Glutamatergic neuron (in vitro differentiated cells): ENCODE measurements at regions not wholly inside any gene's neighbourhood (a gene's known extent, or its start where the extent isn't known, plus 50 kb on each side); places are given as distances from the start of the nearest gene placed in this dataset.

Source experiments
- DNase-seq: peaks from one replicate; pipeline ENCODE4 v3.0.0; 2022
- H3K27ac Mint-ChIP-seq: one replicate; pipeline ENCODE4 v1.8.0; 2020; ENCODE audit warnings: mild to moderate bottlenecking, mixed read lengths, inconsistent platforms; ENCODE audit not compliant: unreplicated experiment
- H3K27me3 Mint-ChIP-seq: one replicate; pipeline ENCODE4 v1.8.0; 2020; ENCODE audit warnings: mild to moderate bottlenecking, moderate library complexity, mixed read lengths, inconsistent platforms; ENCODE audit not compliant: unreplicated experiment
- H3K36me3 Mint-ChIP-seq: one replicate; pipeline ENCODE4 v1.8.0; 2020; ENCODE audit warnings: mild to moderate bottlenecking, mixed read lengths, inconsistent platforms; ENCODE audit not compliant: unreplicated experiment
- H3K4me1 Mint-ChIP-seq: one replicate; pipeline ENCODE4 v1.8.0; 2020; ENCODE audit warnings: mild to moderate bottlenecking, low read depth, mixed read lengths, inconsistent platforms; ENCODE audit not compliant: unreplicated experiment
- H3K4me3 Mint-ChIP-seq: one replicate; pipeline ENCODE4 v1.8.0; 2020; ENCODE audit warnings: mild to moderate bottlenecking, mixed read lengths, inconsistent platforms; ENCODE audit not compliant: unreplicated experiment
- H3K9me3 Mint-ChIP-seq: one replicate; pipeline ENCODE4 v1.8.0; 2020; ENCODE audit warnings: mild to moderate bottlenecking, moderate library complexity, mixed read lengths, inconsistent platforms; ENCODE audit not compliant: unreplicated experiment
- CTCF ChIP-seq: fragments of 200-600 bp; sonication (generic); IDR thresholded peaks from one replicate; pipeline ENCODE4 v1.5.0; 2021; ENCODE audit not compliant: partially characterized antibody, unreplicated experiment

- Mint-ChIP-seq H3K4me1 (peaks cover 6% of the 10 kb centered on the region), H3K9me3 (peaks cover 4% of the 10 kb centered on the region), H3K4me3 (no peak overlapping the region), H3K27ac (peak overlapping the region; percentile 73), H3K27me3 (peaks cover 5% of the 10 kb centered on the region), H3K36me3 (no peaks in the 10 kb centered on the region)
- no peak for TF ChIP-seq CTCF
- no peak for DNase-seq
Observed at GRCh38 chr10:130807721-130808120, 503.8 kb downstream of the TCERG1L start.

GRCh38 chr10:130808243-130808642 lies 503.3 kb downstream of the TCERG1L start:
- H3K27me3 Mint-ChIP-seq, result peaks cover 5% of the 10 kb centered on the region
- DNase-seq, result no peak

GRCh38 chr10:130808686-130809085 lies 502.8 kb downstream of the TCERG1L start:
- no peak overlapping the region for H3K27ac Mint-ChIP-seq
- peaks cover 7% of the 10 kb centered on the region for H3K4me1 Mint-ChIP-seq
- H3K4me3 Mint-ChIP-seq, result no peak overlapping the region
- H3K36me3 Mint-ChIP-seq, result no peaks in the 10 kb centered on the region
- H3K27me3 Mint-ChIP-seq, result peaks cover 5% of the 10 kb centered on the region
- no peak for DNase-seq
- peaks cover 4% of the 10 kb centered on the region for H3K9me3 Mint-ChIP-seq
- no peak for TF ChIP-seq CTCF

More at GRCh38 chr10:130808243-130808642, 503.3 kb downstream of the TCERG1L start:
- Mint-ChIP-seq H3K4me3 (no peak overlapping the region), H3K27ac (no peak overlapping the region), H3K36me3 (no peaks in the 10 kb centered on the region), H3K9me3 (peaks cover 4% of the 10 kb centered on the region), H3K4me1 (peaks cover 6% of the 10 kb centered on the region)
- TF ChIP-seq CTCF, result no peak

DNA sequence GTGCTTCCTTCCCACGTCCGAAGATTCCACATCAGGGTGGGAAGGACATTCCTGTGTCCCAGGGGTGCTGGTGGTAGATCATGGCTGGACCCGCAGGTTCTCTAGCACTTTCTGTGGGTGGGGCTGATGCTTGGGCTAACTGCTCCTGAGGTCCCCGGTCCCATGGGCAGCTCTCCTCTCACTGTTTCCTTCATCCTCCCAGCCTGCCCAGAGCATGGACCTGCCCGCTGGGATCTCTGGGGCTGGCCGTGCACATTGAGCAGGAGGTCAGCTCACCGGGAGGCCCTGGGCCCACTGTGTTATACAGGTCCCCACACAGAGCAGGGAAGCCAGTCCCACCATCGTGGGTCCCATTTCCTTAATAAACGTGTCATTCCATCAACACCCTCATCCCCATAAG lies 502.3 kb downstream of the TCERG1L start:
- DNase-seq, result no peak
- H3K27ac Mint-ChIP-seq, result no peak overlapping the region
- peaks cover 5% of the 10 kb centered on the region for H3K27me3 Mint-ChIP-seq
- H3K36me3 Mint-ChIP-seq, result no peaks in the 10 kb centered on the region
- no peak for TF ChIP-seq CTCF
- peaks cover 8% of the 10 kb centered on the region for H3K4me1 Mint-ChIP-seq
- H3K9me3 Mint-ChIP-seq, result peaks cover 3% of the 10 kb centered on the region
- no peak overlapping the region for H3K4me3 Mint-ChIP-seq

- no peaks in the 10 kb centered on the region for H3K36me3 Mint-ChIP-seq
- DNase-seq, result no peak
Observed at GRCh38 chr10:130809761-130810515, 501.6 kb downstream of the TCERG1L start.

More at GRCh38 chr10:130809761-130810515, 501.6 kb downstream of the TCERG1L start:
- Mint-ChIP-seq H3K4me1 (peaks cover 8% of the 10 kb centered on the region), H3K9me3 (no peaks in the 10 kb centered on the region), H3K27ac (no peak overlapping the region), H3K27me3 (peaks cover 7% of the 10 kb centered on the region), H3K4me3 (no peak overlapping the region)
- TF ChIP-seq CTCF, result no peak
